SU-DHL-6 (cell line): ENCODE measurements at regions not wholly inside any gene's neighbourhood (a gene's known extent, or its start where the extent isn't known, plus 50 kb on each side); places are given as distances from the start of the nearest gene placed in this dataset.

ENCODE experiments used
- EZH2phosphoT487 ChIP-seq: fragments of 200-600 bp; sonication (generic), shearing (Covaris generic); conservative IDR thresholded peaks from 2 replicates; pipeline ENCODE4 v1.6.1; 2018; ENCODE audit warnings: mild to moderate bottlenecking, antibody characterized with exemption, low read length, moderate library complexity, mixed read lengths
- TF ChIP-seq, protein P1 (sequence below): fragments of 200-600 bp; sonication (generic); IDR thresholded peaks from one replicate; pipeline ENCODE4 v1.5.1; 2017; ENCODE audit warnings: antibody characterized with exemption, mild to moderate bottlenecking, low read length, moderate library complexity; ENCODE audit not compliant: insufficient read depth, poor library complexity, severe bottlenecking

DNA sequence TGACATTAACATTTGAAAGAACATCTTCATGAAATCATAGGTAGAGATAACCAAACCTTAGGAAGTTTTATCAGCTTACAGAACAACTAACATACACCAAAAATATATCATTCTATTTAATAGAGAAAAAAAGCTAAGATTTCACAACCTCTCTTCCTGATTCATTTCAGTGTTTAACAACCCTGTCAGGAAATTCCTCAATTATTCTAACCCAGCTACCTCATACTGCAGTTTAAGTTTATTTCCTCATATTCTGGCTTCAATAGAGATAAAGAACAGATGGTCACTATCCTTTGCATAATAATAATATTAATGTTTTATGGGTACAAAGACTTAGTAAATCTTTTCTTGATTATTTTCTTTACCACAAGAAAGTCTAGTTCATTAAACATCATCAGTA lies 112.9 kb upstream of the HSF2 start:
- TF ChIP-seq, protein P1, sequence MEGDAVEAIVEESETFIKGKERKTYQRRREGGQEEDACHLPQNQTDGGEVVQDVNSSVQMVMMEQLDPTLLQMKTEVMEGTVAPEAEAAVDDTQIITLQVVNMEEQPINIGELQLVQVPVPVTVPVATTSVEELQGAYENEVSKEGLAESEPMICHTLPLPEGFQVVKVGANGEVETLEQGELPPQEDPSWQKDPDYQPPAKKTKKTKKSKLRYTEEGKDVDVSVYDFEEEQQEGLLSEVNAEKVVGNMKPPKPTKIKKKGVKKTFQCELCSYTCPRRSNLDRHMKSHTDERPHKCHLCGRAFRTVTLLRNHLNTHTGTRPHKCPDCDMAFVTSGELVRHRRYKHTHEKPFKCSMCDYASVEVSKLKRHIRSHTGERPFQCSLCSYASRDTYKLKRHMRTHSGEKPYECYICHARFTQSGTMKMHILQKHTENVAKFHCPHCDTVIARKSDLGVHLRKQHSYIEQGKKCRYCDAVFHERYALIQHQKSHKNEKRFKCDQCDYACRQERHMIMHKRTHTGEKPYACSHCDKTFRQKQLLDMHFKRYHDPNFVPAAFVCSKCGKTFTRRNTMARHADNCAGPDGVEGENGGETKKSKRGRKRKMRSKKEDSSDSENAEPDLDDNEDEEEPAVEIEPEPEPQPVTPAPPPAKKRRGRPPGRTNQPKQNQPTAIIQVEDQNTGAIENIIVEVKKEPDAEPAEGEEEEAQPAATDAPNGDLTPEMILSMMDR: no peak
- TF ChIP-seq EZH2phosphoT487: no peak
